ENCODE measurements at regions not wholly inside any gene's neighbourhood (a gene's known extent, or its start where the extent isn't known, plus 50 kb on each side); places are given as distances from the start of the nearest gene placed in this dataset.

DNA sequence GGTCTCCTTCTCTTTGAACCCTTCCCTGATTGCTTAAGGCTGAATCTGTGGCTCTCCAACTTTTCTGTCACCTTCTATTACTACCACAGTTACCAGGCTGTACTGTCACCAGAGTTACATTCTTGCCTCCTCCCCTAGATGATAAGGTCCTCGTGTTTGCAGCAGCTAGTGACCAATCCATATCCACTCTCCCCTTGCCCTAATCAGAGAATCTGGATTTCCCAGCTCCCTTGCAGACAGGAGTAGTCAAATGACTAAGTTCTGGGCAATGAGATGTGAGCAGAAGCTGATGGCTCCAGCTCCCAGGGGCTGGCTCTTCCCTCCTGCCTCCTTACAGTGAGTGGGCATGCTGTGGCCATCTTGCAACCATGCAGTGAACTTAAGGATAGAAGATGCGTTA, 95.4 kb upstream of the VGLL4 start:
- TF ChIP-seq, protein P1, sequence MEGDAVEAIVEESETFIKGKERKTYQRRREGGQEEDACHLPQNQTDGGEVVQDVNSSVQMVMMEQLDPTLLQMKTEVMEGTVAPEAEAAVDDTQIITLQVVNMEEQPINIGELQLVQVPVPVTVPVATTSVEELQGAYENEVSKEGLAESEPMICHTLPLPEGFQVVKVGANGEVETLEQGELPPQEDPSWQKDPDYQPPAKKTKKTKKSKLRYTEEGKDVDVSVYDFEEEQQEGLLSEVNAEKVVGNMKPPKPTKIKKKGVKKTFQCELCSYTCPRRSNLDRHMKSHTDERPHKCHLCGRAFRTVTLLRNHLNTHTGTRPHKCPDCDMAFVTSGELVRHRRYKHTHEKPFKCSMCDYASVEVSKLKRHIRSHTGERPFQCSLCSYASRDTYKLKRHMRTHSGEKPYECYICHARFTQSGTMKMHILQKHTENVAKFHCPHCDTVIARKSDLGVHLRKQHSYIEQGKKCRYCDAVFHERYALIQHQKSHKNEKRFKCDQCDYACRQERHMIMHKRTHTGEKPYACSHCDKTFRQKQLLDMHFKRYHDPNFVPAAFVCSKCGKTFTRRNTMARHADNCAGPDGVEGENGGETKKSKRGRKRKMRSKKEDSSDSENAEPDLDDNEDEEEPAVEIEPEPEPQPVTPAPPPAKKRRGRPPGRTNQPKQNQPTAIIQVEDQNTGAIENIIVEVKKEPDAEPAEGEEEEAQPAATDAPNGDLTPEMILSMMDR (conservative IDR thresholded peaks at IDR 0.05): no peak
- no peak for TF ChIP-seq ZFX (IDR thresholded peaks at IDR 0.05)

All from C4-2B (cell line).